ENCODE measurements at regions not wholly inside any gene's neighbourhood (a gene's known extent, or its start where the extent isn't known, plus 50 kb on each side); places are given as distances from the start of the nearest gene placed in this dataset.
A peak's percentile ranks its signal among the peaks of the same experiment; 100 is the strongest.
"Not testable (repeated sequence)": the region's sequence is repeated elsewhere in the genome, so short reads cannot be mapped to it uniquely, and the experiment has no call there.

GRCh38 chr16:24624102-24624501 is 84.7 kb downstream of the RBBP6 start:
- no peak for DNase-seq

GRCh38 chr16:24626256-24626655 is 86.9 kb downstream of the RBBP6 start:
- no peak for DNase-seq

DNA sequence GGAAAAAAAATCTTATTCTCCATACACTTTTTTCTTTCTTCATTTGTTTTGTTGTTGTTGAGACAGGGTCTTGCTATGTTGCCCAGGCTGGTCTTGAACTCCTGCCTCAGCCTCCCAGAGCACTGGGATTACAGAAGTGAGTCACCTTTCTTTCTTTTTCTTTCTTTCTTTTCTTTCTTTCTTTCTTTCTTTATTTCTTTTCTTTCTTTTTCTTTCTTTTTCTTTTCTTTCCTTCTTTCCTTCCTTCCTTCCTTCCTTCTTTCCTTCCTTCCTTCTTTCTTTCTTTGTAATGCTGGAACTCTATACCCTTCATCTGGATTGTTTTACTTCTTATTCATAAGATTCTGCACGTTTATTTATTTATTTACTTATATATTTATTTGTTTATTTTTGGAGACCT is 94.5 kb upstream of the TNRC6A start:
- no peak for DNase-seq

- DNase-seq, result peak; percentile 68
These were observed 93.4 kb upstream of the TNRC6A start for GRCh38 chr16:24635900-24636610.

DNA sequence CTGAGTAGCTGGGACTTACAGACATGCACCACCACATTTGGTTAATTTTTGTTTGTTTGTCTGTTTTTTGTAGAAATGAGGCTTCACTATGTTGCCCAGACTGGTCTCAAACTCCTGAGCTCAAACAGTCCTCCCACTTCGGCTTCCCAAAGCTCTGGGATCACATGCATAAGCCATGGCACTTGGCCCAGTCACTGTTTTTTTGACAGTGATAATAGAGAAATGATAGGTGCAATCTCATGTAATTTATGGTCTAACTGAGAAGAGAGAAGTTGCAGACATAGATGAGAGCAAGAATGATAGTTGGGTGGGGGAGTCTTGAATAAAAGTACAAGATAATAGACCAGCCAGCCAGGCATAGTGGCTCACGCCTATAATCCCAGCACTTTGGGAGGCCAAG is 89.7 kb upstream of the TNRC6A start:
- no peak for DNase-seq

DNA sequence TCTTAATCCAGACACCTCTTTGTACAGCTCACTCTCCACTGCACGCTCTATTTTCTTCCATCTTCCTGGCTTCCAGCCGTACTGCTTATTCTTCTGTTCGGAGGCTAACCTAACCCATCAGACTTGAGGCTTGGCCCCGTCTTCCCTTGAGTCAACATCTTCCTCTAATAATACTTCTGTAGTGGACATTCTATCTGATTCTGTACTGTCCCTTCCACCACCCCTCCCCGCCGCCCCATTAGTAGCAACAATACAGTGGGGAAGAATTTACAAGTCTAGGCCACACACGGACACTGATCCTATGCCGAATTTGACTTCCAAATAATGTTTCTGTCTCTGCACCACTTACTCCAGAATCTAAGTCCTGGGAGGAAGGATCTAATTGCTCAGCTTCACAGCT is 86.0 kb upstream of the TNRC6A start:
- no peak for DNase-seq

DNA sequence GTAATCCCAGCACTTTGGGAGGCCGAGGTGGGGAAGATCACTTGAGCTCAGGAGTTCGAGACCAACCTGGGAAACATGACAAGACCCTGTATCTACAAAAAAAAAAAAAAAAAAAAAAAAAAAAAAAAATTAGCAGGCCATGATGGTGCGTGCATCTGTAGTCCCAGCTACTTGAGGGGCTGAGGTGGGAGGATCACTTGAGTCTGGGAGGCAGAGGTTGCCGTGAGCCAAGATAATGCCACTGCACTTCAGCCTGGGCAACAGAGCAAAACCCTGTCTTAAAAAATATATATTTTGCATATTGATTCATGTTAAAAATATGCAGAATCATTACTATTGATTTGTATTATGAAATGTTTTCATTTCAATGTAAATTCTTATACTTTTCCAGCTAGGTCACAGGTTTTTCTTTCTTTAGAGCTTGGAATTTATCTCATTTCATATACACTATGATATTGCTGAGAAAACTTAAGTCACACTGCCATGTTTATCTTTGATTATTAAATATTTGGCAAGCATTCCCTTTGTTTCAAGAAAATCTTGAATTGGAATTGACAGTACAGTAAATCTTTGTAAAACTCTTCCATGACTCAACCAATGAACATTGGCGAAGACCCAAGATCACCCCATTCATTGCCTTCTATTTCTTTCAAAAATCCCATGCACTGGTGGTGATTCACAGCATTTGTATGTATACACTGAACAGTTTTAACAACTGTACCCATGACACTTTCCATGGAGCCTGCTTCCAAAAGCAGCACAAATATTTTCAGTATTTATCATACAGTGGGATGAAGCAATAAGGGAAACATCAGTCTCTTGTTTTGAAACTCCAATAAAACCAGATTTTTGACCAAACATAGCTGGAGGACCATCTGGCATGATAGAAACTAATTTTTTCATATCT is 83.5 kb upstream of the TNRC6A start:
- DNase-seq, result no peak

DNA sequence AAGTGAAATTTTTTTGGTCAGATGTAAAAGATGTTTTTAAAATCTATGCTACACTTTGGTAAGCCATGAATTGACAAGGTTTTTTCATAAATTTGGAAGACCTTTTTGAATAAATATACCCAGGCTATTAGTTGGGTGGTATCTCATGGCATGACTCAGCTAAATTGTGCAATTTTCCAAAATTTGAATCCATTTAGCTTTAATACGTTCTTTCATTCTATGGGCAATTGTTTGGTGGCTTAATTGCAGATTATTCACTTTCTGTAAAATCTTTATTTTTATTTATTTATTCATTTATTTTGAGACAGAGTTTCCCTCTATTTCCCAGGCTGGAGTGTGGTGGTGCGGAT is 82.8 kb upstream of the TNRC6A start:
- DNase-seq, result no peak

DNA sequence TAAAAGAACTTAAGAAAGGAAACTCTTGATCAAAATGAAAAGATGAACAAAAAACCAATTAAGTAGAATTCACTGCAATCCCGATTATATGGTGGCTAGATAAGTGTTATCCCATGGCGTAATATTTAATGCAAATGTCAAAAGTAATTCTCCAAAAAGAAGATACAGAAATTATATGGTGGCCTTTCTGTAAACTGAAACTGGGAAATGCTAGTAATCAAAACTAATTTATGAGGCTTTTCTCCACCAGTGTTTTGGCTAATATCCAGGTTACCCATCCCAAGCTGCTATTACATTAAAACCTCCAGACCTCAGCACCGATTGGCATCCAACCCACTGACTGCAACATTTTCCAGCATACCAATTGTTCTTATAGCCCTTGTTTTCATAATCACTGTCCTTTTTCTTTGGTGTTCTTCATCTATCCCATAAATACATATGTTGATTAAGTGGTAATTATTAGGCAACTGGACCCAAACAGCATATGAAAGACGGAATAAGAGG is 77.2 kb upstream of the TNRC6A start:
- no peak for DNase-seq

GRCh38 chr16:24652803-24653202 is 76.6 kb upstream of the TNRC6A start:
- no peak for DNase-seq

DNA sequence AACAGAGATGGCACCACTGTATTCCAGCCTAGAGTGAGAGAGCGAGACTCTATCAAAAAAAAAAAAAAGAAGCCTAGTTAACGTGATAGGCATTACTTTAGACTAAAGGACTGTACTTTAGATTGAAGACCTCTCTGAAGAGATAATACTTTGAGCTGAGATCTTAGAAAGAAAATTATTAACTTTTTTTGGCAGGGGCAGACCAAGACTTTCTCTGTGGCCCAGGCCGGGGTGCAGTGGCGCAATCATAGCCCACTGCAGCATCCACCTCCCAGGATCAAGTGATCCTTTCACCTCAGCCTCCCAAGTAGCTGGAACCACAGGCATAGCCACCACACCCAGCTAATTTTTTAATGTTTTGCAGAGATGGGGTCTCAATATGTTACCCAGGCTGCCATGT is 75.7 kb upstream of the TNRC6A start:
- DNase-seq, result no peak

DNA sequence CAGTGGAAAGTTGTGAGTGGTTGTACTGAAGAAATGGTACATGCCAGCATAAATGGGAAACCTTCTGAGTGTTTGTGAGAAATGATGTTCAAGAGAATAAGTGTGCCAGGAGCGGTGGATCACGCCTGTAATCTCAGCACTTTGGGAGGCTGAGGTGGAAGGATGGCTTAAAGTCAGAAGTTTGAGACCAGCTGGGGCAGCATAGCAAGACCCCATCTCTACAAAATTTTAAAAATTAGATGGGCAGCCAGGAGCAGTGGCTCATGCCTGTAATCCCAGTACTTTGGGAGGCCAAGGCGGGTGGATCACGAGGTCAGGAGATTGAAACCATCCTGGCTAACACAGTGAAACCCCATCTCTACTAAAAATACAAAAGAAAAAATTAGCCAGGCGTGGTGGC is 63.5 kb upstream of the TNRC6A start:
- not testable (repeated sequence) for DNase-seq

DNA sequence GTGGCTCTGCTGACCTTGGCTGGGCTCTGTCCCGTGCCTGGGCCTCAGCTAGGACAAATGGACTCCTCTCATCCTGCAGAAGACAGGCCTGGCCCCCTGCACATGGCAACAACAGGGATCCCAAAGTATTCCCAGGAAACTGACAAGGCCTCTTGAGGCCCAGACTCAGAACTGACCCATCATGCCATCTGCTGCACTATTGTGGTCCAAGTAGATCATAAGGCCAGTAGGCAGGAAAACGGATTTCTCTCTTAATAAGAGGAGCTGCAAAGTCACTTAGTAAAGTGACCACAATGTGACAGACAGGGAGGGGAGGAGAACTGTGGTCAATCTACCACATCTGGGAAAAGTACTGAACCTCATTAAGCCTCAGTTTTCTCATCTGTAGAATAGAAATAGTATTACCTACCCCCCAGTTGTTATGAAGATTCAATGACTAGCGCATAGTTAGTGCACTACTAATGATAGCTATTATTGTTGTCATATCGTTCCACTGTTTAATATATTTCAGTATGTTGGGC is 62.1 kb upstream of the TNRC6A start:
- DNase-seq, result no peak

DNA sequence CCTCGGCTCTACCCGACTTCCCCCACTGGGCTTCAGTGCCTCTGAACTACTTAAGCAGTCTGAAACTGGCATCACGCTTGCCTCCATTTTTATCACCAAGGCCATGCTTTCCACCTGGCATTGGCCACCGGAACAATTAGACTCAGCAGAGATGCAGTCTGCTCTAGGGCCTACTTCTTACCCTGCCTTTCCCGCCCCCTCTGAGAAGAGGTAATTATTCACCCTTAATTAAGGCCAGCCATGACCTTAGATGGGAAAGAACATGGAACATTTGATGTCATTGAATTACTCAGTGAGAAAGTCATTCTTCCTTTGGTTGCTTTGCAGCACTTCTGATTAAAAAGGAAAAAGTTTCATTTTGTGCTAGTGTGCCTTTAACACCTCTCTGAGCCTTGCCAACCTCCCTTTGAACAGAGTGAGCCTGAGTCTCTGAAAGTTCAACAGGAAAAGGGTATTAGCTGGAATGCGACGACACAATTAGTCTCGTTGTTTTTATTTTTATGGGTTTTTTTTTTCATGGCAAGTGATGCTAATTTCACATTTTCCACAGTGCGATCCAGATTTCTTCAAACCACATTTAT is 60.9 kb upstream of the TNRC6A start:
- no peak for DNase-seq

DNA sequence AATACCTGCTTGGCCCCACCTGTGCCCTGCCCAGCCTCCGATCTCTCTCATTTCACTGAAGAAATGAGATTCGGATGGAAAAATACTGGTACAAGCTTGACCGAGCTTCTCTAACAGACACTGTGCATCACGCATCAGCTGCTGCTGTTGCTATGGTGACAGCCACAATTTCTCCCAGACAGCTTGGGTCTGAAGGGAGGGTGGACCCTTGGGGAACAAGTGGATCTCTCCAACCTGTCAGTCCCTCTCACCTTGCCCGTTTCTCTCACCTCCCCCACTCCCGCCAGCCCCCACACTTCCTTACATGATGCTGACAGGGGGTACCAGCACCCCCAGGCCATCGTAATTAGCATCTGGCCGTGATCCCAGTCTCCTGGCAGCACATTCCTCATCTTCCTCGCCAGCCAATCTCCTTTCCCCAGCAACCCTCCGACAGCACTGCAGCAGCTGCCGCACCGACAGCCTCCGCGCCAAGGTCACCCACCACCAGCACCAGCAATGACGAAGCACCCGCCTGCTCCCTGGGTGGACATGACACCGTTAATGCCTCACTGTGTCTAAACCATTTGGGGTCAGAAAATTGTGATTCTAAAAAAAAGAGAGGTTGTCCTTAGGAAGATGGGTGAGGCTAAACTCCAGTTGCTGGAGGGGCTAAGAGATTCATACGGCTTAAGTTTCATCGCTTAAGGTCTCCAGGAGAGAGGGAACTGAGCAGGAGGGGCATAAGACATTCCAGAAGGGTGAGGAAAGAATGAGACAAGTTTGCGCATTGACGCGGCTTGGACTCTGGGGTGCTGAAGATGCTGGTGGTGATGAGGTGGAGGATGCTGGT is 58.6 kb upstream of the TNRC6A start:
- peak; percentile 72 for DNase-seq

GRCh38 chr16:24671455-24671954 is 57.9 kb upstream of the TNRC6A start:
- DNase-seq, result no peak

- no peak for DNase-seq
These were observed 56.3 kb upstream of the TNRC6A start for GRCh38 chr16:24673155-24673554.

- DNase-seq, result no peak
These were observed 54.6 kb upstream of the TNRC6A start for GRCh38 chr16:24674877-24675276.

GRCh38 chr16:24677388-24677787 is 52.1 kb upstream of the TNRC6A start:
- DNase-seq, result no peak
